Progenitor cell of endocrine pancreas (in vitro differentiated cells): ENCODE measurements at regions not wholly inside any gene's neighbourhood (a gene's known extent, or its start where the extent isn't known, plus 50 kb on each side); places are given as distances from the start of the nearest gene placed in this dataset.
A peak's percentile ranks its signal among the peaks of the same experiment; 100 is the strongest.

Source experiments
- DNase-seq: peaks from one replicate; pipeline ENCODE4 v3.0.0; 2021; ENCODE audit warnings: low spot score; ENCODE audit not compliant: unreplicated experiment
- H3K27ac Mint-ChIP-seq: 2 replicates; pipeline ENCODE4 v1.8.0; 2021; ENCODE audit warnings: mild to moderate bottlenecking, moderate library complexity, mixed read lengths
- H3K27me3 Mint-ChIP-seq: 2 replicates; pipeline ENCODE4 v1.8.0; 2021; ENCODE audit warnings: mixed read lengths
- H3K36me3 Mint-ChIP-seq: 2 replicates; pipeline ENCODE4 v1.8.0; 2022; ENCODE audit warnings: mixed read lengths; ENCODE audit not compliant: insufficient read depth
- H3K4me1 Mint-ChIP-seq: 2 replicates; pipeline ENCODE4 v1.8.0; 2021; ENCODE audit warnings: low read depth, mixed read lengths
- H3K4me3 Mint-ChIP-seq: 2 replicates; pipeline ENCODE4 v1.8.0; 2021; ENCODE audit warnings: low read depth, mild to moderate bottlenecking, moderate library complexity, mixed read lengths
- H3K9me3 Mint-ChIP-seq: 2 replicates; pipeline ENCODE4 v1.8.0; 2021; ENCODE audit warnings: low read depth, mixed read lengths
- TF ChIP-seq, protein P1 (sequence below): fragments of 200-600 bp; sonication (generic); IDR thresholded peaks from one replicate; pipeline ENCODE4 v1.5.0; 2021; ENCODE audit warnings: antibody characterized with exemption, mild to moderate bottlenecking; ENCODE audit not compliant: unreplicated experiment

DNA sequence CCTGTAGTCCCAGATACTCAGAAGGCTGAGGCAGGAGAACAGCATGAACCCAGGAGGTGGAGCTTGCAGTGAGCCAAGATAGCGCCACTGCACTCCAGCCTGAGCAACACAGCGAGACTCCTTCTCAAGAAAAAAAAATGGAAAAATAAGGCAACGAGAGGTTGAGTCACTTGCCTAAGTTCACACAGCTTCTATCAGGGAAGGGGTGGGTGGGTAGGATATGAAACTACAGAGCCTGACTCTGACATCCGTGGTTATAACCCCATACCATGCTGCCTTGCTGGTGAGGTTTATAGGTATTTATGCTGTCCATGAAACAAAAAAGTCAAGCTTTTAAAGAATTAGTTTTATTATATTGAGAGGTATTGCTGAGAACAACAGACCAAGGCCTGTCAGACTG, 61.5 kb upstream of the RAB4A start:
- no peaks in the 10 kb centered on the region for H3K9me3 Mint-ChIP-seq
- H3K4me3 Mint-ChIP-seq, result no peak overlapping the region
- TF ChIP-seq, protein P1, sequence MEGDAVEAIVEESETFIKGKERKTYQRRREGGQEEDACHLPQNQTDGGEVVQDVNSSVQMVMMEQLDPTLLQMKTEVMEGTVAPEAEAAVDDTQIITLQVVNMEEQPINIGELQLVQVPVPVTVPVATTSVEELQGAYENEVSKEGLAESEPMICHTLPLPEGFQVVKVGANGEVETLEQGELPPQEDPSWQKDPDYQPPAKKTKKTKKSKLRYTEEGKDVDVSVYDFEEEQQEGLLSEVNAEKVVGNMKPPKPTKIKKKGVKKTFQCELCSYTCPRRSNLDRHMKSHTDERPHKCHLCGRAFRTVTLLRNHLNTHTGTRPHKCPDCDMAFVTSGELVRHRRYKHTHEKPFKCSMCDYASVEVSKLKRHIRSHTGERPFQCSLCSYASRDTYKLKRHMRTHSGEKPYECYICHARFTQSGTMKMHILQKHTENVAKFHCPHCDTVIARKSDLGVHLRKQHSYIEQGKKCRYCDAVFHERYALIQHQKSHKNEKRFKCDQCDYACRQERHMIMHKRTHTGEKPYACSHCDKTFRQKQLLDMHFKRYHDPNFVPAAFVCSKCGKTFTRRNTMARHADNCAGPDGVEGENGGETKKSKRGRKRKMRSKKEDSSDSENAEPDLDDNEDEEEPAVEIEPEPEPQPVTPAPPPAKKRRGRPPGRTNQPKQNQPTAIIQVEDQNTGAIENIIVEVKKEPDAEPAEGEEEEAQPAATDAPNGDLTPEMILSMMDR, result no peak
- peaks cover 20% of the 10 kb centered on the region for H3K4me1 Mint-ChIP-seq
- peak overlapping the region; percentile 94 for H3K27ac Mint-ChIP-seq
- no peaks in the 10 kb centered on the region for H3K36me3 Mint-ChIP-seq
- H3K27me3 Mint-ChIP-seq, result no peaks in the 10 kb centered on the region
- no peak for DNase-seq

DNA sequence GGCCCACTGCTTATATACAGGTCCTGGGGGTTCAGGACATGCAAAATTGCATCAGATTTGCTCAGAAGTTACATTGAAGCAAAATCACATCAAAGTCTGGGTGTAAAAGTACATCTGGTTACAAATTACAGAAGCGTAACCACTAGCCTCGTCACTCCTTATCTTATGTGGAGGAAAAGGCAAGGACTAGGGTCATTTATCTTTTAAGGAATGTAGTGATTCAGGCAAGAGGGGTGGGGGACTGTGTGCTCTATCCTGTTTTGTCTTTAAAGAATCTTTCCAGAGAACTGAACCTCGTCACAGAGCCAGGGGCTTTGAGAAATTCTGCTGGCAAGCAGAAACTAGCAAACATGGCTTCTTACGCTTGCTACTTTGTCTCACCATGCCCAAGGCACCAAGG, 61.1 kb upstream of the RAB4A start:
- Mint-ChIP-seq H3K27me3 (no peaks in the 10 kb centered on the region), H3K4me3 (no peak overlapping the region), H3K27ac (peak overlapping the region; percentile 94), H3K36me3 (no peaks in the 10 kb centered on the region), H3K9me3 (no peaks in the 10 kb centered on the region), H3K4me1 (peaks cover 18% of the 10 kb centered on the region)
- no peak for DNase-seq
- TF ChIP-seq, protein P1, result no peak

DNA sequence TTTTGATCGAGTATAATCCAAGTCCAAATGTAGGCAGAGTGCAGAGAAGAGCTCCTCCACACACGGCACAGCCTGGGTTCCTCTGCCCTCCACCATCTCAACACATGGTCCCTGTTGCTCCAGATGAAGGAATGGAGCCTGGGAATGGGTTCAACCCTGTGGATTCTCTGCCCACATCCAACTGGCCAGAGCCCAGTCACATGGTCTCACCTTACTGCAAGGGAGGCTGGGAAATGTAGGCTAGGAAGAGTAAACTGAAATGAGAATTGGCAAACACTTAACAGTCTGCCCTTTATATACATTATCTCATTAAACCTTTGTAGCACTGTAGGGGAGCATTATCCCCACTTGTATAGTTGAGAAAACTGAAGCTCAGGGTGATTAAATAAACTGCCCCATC, 60.1 kb upstream of the RAB4A start:
- TF ChIP-seq, protein P1, result no peak
- Mint-ChIP-seq H3K9me3 (no peaks in the 10 kb centered on the region), H3K27ac (no peak overlapping the region), H3K36me3 (no peaks in the 10 kb centered on the region), H3K27me3 (no peaks in the 10 kb centered on the region), H3K4me1 (peaks cover 12% of the 10 kb centered on the region), H3K4me3 (no peak overlapping the region)
- DNase-seq, result no peak

DNA sequence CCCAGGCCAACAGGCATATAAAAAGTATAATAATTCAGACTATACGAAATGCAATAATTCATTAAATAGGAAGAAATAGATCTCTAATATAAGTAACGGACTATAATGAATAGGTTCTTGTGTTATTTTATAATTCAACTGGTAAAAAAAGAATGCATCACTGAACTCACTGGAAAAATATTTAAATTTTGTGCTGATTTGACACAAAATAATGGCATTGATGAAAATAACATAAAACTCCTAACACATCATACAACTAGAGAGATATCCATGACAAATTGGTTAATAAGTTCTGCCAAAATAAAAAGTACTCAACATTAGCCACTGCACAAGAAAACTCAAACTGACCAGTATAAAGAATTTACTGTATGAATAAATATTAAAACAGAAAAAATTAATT, 57.1 kb upstream of the RAB4A start:
- DNase-seq, result no peak
- Mint-ChIP-seq H3K27me3 (no peaks in the 10 kb centered on the region), H3K4me3 (no peak overlapping the region), H3K36me3 (no peaks in the 10 kb centered on the region), H3K27ac (no peak overlapping the region), H3K9me3 (no peaks in the 10 kb centered on the region), H3K4me1 (peaks cover 13% of the 10 kb centered on the region)
- TF ChIP-seq, protein P1, result no peak

DNA sequence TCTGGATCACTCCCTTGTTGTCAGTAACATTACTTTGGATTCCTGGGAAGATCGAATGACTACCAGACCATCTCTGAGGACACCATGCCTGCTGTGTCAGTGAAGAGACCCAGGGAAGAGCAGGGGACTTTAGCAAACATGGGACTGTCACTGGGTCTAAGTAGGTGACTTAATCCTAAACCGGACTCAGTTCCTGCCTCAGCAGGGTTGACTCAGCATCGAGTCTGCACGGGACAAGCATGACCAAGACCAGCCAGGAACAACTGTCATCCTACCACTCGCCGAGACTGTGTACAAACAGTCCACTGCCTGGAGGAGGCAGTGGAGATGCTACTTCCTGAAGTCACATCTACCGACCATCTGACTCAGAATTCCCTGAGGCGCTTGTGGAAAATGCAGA, 53.2 kb upstream of the RAB4A start:
- no peaks in the 10 kb centered on the region for H3K27me3 Mint-ChIP-seq
- TF ChIP-seq, protein P1, result no peak
- no peaks in the 10 kb centered on the region for H3K9me3 Mint-ChIP-seq
- no peak overlapping the region for H3K27ac Mint-ChIP-seq
- no peak overlapping the region for H3K4me3 Mint-ChIP-seq
- H3K4me1 Mint-ChIP-seq, result peaks cover 4% of the 10 kb centered on the region
- H3K36me3 Mint-ChIP-seq, result no peaks in the 10 kb centered on the region
- no peak for DNase-seq

DNA sequence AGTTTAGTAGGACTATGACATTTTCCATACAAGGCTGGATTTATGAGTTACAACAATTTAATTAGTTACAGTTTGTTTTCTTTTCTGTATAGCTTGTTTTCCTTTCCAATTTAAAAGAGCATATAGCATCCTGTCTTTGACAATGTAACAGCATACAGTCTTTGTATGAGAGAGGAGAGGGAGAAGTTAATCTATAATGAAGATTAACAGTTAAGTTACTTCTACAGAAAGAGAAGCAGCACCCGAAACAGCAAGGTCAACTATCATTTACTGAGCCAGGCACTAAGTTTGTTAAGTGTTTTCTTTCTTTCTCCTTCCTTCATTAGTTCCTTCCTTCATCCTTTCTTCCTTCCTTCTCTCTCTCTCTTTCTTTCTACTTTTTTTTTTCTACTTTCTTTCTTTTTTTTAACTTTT, 52.3 kb upstream of the RAB4A start:
- H3K36me3 Mint-ChIP-seq, result no peaks in the 10 kb centered on the region
- H3K4me1 Mint-ChIP-seq, result peaks cover 9% of the 10 kb centered on the region
- no peak overlapping the region for H3K27ac Mint-ChIP-seq
- H3K4me3 Mint-ChIP-seq, result no peak overlapping the region
- no peaks in the 10 kb centered on the region for H3K27me3 Mint-ChIP-seq
- TF ChIP-seq, protein P1, result no peak
- no peaks in the 10 kb centered on the region for H3K9me3 Mint-ChIP-seq
- DNase-seq, result no peak
